Urothelium cell line (cell line): ENCODE measurements at regions not wholly inside any gene's neighbourhood (a gene's known extent, or its start where the extent isn't known, plus 50 kb on each side); places are given as distances from the start of the nearest gene placed in this dataset.
"Not testable (repeated sequence)": the region's sequence is repeated elsewhere in the genome, so short reads cannot be mapped to it uniquely, and the experiment has no call there.

ENCODE experiments used
- DNase-seq: peaks from one replicate; pipeline ENCODE4 v3.0.0; 2011; ENCODE audit warnings: low spot score, mixed read lengths
- FAIRE-seq: peaks from 2 replicates; lab custom pipeline; 2011; peaks lifted over from hg19 to GRCh38; lab: Jason Lieb, UNC

GRCh38 chr5:42235241-42235640 lies 188.0 kb upstream of the GHR start:
- DNase-seq (no peak), FAIRE-seq (no peak)

- DNase-seq (no peak), FAIRE-seq (no peak)
Observed at GRCh38 chr5:42235837-42236236, 187.4 kb upstream of the GHR start.

GRCh38 chr5:42241636-42242035 lies 181.6 kb upstream of the GHR start:
- FAIRE-seq, result no peak
- no peak for DNase-seq

- DNase-seq (no peak), FAIRE-seq (no peak)
Observed at GRCh38 chr5:42242210-42242609, 181.0 kb upstream of the GHR start.

GRCh38 chr5:42242881-42243485 lies 180.3 kb upstream of the GHR start:
- no peak for DNase-seq
- FAIRE-seq, result no peak

- DNase-seq (no peak), FAIRE-seq (no peak)
Observed at GRCh38 chr5:42252306-42252705, 170.9 kb upstream of the GHR start.

GRCh38 chr5:42259914-42260313 lies 163.3 kb upstream of the GHR start:
- DNase-seq, FAIRE-seq: not testable (repeated sequence)

GRCh38 chr5:42267091-42267490 lies 156.1 kb upstream of the GHR start:
- no peak for FAIRE-seq

GRCh38 chr5:42268170-42268569 lies 155.1 kb upstream of the GHR start:
- not testable (repeated sequence) for DNase-seq, FAIRE-seq

More at GRCh38 chr5:42267091-42267490, 156.1 kb upstream of the GHR start:
- DNase-seq, result no peak

- DNase-seq (peak; percentile 7), FAIRE-seq (peak; percentile 81)
Observed at GRCh38 chr5:42268630-42269029, 154.6 kb upstream of the GHR start.

- no peak for FAIRE-seq
- DNase-seq, result no peak
Observed at GRCh38 chr5:42270771-42271170, 152.5 kb upstream of the GHR start.

GRCh38 chr5:42274913-42275312 lies 148.3 kb upstream of the GHR start:
- DNase-seq (no peak), FAIRE-seq (no peak)

- DNase-seq (no peak), FAIRE-seq (no peak)
Observed at GRCh38 chr5:42277293-42277692, 145.9 kb upstream of the GHR start.

- DNase-seq (no peak), FAIRE-seq (no peak)
Observed at GRCh38 chr5:42284584-42284983, 138.7 kb upstream of the GHR start.

- FAIRE-seq (no peak), DNase-seq (no peak)
Observed at GRCh38 chr5:42285230-42285629, 138.0 kb upstream of the GHR start.

- FAIRE-seq (no peak), DNase-seq (no peak)
Observed at GRCh38 chr5:42300496-42300895, 122.7 kb upstream of the GHR start.

GRCh38 chr5:42301349-42301748 lies 121.9 kb upstream of the GHR start:
- DNase-seq (no peak), FAIRE-seq (peak; percentile 20)

- no peak for FAIRE-seq
- no peak for DNase-seq
Observed at GRCh38 chr5:42302186-42302585, 121.1 kb upstream of the GHR start.

- FAIRE-seq, result no peak
Observed at GRCh38 chr5:42306287-42306686, 117.0 kb upstream of the GHR start.

GRCh38 chr5:42309865-42310264 lies 113.4 kb upstream of the GHR start:
- DNase-seq, result no peak

More at GRCh38 chr5:42306287-42306686, 117.0 kb upstream of the GHR start:
- no peak for DNase-seq

GRCh38 chr5:42315214-42315613 lies 108.0 kb upstream of the GHR start:
- FAIRE-seq (no peak), DNase-seq (no peak)

More at GRCh38 chr5:42309865-42310264, 113.4 kb upstream of the GHR start:
- FAIRE-seq, result no peak

- DNase-seq (no peak), FAIRE-seq (no peak)
Observed at GRCh38 chr5:42317575-42317974, 105.7 kb upstream of the GHR start.

GRCh38 chr5:42319546-42319945 lies 103.7 kb upstream of the GHR start:
- FAIRE-seq, DNase-seq: not testable (repeated sequence)
